ENCODE measurements at regions not wholly inside any gene's neighbourhood (a gene's known extent, or its start where the extent isn't known, plus 50 kb on each side); places are given as distances from the start of the nearest gene placed in this dataset.

GRCh38 chr18:56118422-56118821 lies 520.0 kb downstream of the TXNL1 start:
- peak; percentile 73 for ATAC-seq

GRCh38 chr18:56115071-56116015 lies 523.0 kb downstream of the TXNL1 start:
- ATAC-seq, result no peak

- no peak for ATAC-seq
Observed at GRCh38 chr18:56112984-56113383, 525.0 kb upstream of the TCF4 start.

- ATAC-seq, result peak; percentile 39
Observed at GRCh38 chr18:56112013-56112749, 524.2 kb upstream of the TCF4 start.

- no peak for ATAC-seq
Observed at GRCh38 chr18:56109757-56110156, 521.8 kb upstream of the TCF4 start.

GRCh38 chr18:56108478-56109367 lies 520.7 kb upstream of the TCF4 start:
- ATAC-seq, result no peak

- ATAC-seq, result no peak
Observed at GRCh38 chr18:56107821-56108477, 520.0 kb upstream of the TCF4 start.

- ATAC-seq, result no peak
Observed at GRCh38 chr18:56100090-56100722, 512.2 kb upstream of the TCF4 start.

- no peak for ATAC-seq
Observed at GRCh38 chr18:56097621-56098020, 509.6 kb upstream of the TCF4 start.

GRCh38 chr18:56096861-56097260 lies 508.9 kb upstream of the TCF4 start:
- ATAC-seq, result no peak

GRCh38 chr18:56089612-56090258 lies 501.7 kb upstream of the TCF4 start:
- no peak for ATAC-seq

- no peak for ATAC-seq
Observed at GRCh38 chr18:56086786-56087185, 498.8 kb upstream of the TCF4 start.

- no peak for ATAC-seq
Observed at GRCh38 chr18:56086176-56086575, 498.2 kb upstream of the TCF4 start.

GRCh38 chr18:56085551-56085950 lies 497.6 kb upstream of the TCF4 start:
- ATAC-seq, result peak; percentile 58

GRCh38 chr18:56083523-56084287 lies 495.7 kb upstream of the TCF4 start:
- ATAC-seq, result no peak

- no peak for ATAC-seq
Observed at GRCh38 chr18:56083097-56083521, 495.1 kb upstream of the TCF4 start.

GRCh38 chr18:56076723-56077122 lies 488.7 kb upstream of the TCF4 start:
- no peak for ATAC-seq

- peak; percentile 97 for ATAC-seq
Observed at GRCh38 chr18:56068701-56069100, 480.7 kb upstream of the TCF4 start.

GRCh38 chr18:56067969-56068671 lies 480.1 kb upstream of the TCF4 start:
- peak; percentile 86 for ATAC-seq
